GM21825 (cell line): ENCODE measurements at regions not wholly inside any gene's neighbourhood (a gene's known extent, or its start where the extent isn't known, plus 50 kb on each side); places are given as distances from the start of the nearest gene placed in this dataset.
"Not testable (repeated sequence)": the region's sequence is repeated elsewhere in the genome, so short reads cannot be mapped to it uniquely, and the experiment has no call there.

ENCODE experiments used
- ATAC-seq: cut with Tn5 transposase; IDR thresholded peaks from one replicate; pipeline ENCODE4 v1.9.1; 2021; ENCODE audit warnings: mild to moderate bottlenecking, moderate library complexity; ENCODE audit not compliant: unreplicated experiment

DNA sequence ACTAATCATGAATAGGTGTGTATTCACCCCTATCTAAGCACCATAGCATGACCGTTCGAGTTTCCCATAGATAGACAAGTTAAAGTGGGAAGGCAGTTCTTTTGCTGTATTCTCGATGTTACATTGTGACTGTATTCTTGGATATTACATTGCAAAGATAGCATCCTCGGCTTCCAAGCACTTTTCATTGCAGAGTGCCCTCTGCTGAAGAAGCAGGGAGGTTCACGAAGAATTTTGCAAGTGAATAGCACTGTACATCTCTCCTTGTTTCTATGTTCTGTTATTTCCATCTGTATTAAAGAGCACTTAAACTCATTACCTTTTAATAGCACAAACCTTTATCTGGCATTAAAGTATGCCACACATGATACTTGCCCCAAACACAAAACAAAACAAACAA lies 426.7 kb upstream of the ARX start:
- no peak for ATAC-seq

DNA sequence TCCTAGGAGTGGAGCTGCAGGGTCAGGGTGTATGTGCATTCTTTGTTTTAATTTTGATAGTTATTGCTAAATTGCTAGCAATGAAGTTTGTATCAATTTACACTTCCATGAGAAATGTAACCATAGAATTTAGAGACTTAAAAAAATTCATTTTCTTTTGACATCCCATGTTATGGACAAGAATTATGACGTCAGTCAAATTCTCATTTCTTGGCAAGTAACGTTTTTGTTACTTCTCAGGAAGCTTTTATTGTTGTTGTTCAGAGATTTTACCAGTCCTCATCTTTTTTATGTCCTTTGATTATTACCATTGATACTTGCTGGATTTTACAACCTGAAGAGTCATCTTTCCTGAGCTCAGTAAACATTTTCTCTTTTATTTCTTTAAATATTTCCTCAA lies 417.5 kb upstream of the ARX start:
- no peak for ATAC-seq

DNA sequence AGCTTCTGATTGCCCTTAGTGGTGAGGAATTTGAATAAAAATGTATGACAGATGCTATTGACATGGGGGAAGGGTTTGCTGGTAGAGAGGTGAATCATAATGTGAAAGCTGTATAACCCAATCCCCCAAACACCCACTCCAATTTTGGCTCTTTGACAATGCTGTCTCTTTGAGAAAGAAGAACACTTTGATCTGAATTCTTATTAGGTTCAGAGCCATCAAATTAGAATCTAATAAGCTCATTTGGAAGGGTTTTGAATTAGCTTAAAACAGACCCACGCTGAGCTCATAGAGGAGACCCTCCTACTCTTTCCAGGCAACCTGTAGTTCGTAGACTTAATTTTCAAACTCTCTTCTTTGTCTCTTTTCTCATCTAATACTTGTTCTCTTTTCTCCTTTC lies 416.6 kb upstream of the ARX start:
- ATAC-seq = no peak

DNA sequence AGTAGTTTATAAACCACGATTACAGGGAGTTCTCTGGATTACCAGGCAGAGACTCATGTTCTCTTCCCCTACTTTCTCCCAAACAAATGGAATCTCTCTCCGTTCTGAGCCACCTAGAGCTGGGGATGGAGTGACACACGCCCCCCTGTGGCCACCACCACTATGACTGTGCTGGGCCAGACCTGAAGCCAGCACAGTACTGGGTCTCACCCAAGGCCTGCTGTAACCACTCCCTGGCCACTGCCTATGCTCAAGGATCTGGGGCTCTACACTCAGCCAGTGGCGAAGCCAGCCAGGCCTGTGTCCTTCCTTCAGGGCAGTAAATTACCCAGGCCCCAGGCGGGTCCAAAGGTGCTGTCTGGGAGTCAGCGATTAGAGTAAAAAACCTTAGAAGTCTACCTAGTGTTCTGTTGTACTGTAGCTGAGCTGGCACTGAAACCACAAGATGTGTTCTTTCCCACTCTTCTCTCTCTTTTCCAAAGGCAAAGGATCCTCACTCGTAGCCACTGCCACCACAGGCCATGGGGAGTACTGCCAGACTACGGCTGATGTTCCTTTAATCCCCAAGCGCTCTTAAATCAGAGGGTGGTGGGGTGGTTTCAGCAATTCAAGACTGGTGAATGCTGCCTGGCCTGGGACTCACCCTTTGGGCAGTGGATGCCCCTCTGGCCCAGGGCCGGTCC lies 412.2 kb upstream of the ARX start:
- ATAC-seq = no peak

DNA sequence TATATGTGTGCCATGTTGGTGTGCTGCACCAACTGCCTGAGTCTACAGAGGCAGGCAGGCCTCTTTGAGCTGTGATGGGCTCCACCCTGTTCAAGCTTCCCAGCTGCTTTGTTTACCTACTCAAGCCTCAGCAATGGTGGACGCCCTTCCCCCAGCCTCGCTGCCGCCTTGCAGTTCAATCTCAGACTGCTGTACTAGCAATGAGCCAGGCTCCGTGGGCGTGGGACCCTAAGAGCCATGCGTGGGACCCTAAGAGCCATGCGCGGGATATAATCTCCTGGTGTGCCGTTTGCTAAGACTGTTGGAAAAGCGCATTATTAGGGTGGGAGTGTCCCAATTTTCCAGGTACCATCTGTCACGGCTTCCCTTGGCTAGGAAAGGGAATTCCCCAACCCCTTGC lies 388.4 kb upstream of the ARX start:
- not testable (repeated sequence) for ATAC-seq

DNA sequence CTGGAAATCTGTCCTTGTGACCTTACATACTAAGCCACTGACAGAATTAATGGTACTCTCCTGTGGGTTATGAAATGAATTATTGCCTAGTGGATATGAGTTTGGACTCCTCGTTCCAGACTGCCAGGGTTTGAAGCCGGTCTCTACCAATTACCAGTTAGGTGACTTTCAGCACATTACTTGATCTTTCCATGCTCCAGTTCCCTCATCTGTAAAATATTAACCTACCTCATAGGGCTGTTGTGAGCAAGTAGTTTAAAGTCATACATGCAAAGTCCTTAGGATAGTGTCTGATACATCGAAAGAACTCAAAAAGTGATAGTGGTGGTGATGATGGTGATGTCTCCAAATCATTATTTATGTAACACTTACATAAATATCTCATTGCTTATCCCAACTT lies 373.5 kb upstream of the ARX start:
- no peak for ATAC-seq

DNA sequence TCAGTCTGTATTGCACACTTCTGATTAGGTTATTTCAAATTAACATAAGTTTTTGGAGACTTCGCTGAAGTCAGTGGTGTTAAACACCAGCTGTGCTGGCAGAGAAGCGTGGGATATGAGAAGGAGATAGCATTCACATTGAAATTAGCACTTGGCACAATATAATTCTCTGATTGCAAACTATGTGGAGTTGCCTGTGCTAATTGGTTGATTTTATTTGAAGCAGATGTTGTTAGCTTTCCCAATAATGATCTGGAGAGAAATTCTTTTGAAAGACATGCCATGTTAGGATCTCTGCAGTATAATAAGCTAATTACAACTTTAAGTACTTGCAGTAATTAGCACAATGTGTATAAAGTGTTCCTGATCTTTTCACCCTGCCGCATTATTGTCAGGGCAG lies 367.4 kb upstream of the ARX start:
- ATAC-seq = no peak

DNA sequence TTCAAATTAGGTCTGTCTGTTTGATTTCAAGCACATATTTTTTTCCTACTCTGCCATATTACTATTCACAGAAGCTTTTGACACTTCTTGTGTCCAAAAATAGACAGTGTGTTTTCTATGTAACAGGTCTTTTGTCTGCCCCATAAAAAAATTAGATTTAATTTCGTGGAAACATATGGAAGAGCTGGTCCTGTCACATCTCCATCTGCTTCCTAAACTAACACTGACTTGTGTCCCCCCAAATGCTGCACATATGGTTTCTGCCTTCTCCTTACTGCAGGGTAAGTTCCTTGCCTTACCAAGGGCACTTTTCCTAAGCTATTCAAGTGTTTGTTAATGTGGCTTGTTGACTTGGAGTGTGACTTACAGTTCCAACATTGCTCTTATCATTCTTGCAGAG lies 340.7 kb upstream of the ARX start:
- ATAC-seq = no peak

DNA sequence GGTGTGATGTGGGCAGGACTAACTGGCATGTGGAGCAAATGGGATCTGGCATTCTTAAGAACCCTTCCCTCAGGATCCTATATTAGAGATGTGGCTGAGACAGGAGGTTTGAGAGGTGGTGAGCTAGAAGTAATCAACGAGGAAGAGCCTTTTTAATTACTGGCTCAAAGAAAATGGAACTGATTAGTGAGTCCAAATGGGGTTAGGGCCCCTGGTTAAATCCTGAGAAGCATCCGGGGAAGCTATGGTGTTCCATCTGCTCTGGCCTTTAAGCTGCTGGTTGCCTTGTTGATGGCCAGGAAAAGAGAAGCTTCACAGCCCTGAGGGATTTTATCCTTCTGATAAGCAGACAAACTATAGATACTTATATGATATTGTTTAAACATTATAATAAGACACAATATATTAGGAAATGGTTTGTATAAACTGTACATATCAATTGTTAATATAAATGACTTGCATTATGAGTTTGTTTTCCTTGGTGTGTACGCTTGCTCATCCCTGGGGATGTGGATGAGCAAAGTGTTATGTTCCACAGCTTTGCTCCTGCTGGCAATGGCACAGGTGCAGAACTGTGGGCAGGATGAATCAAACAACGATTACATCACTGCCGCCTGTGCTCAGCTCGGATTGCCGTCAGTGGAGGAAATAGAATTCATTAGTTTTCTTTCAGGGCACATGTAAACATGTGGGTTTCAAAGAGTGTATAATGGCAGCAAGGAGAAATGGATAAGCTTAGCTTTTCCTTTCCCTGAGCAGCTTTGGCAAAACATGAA lies 328.6 kb upstream of the ARX start:
- no peak for ATAC-seq

DNA sequence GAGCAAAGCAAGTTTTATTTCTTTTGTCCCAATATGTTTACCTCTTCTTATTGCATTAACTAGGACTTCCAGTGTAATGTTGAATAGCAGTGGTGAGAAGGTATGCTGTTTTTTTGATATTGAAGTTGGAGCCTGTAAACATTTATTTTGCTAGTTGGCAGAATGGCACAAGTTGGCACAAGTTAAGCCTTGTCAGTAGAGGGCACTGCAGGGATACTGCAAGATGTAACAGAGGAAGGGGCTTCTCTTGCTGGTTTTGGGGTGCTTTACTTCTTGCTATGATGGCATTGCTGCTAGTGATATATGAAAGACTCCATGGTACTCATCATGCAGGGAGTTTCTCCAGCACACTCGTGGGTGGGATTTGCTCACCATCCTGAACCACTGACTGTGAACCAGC lies 327.3 kb upstream of the ARX start:
- no peak for ATAC-seq

DNA sequence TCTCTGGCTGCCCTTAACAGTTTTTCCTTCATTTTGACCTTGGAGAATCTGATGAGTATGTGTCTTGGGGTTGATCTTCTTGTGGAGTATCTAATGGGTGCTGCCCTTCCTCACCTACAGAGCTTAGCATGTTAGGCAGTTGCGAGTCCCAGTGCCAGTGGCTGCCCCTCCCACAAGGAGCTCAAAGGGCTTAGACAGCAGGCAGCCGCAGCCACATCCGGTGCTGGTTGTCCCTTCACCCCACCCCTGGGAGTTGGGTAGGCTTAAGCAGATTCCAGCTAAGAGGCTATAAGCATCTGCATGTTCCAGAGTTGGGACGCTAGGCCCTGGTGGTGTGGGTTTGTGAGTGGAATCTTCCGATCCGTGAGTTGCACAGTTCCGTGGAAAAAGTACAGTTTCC lies 322.1 kb upstream of the ARX start:
- no peak for ATAC-seq

DNA sequence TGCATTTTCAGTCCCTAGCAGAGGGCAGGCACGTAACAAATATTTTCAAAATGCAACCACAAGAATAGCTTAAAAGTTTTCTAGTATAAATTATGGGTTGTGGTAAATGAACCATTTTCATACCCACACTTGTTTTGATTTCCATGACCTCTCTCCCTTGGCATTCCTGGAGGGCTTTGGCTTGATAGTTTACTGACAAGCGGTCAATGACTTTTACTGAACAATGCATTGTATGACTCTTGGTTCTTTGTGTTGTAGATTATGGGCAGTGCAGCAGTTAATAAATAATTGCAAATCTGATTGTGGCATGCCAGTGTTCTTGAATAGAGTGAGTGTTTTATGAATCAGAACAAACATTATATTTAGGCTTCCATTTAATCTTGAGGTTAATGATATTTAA lies 285.2 kb upstream of the ARX start:
- no peak for ATAC-seq

DNA sequence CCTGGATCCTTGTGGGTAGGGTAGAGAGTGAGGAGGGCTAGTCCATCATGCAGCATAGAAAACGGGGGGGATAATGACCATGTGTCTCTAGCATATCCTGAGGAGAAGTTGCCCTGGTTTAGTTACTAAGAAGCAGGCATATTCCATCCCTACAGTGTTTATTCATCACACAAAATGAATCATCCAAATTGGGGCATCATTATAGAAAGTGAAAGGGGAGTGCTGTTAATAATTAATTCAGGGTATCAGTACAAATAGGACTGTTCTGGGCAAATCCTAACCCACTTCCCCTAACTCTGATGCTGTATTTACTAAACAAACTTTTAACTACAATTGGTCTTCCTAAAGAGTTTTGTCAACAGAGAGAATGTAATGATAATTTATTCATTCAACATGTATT lies 281.1 kb upstream of the ARX start:
- ATAC-seq = no peak

DNA sequence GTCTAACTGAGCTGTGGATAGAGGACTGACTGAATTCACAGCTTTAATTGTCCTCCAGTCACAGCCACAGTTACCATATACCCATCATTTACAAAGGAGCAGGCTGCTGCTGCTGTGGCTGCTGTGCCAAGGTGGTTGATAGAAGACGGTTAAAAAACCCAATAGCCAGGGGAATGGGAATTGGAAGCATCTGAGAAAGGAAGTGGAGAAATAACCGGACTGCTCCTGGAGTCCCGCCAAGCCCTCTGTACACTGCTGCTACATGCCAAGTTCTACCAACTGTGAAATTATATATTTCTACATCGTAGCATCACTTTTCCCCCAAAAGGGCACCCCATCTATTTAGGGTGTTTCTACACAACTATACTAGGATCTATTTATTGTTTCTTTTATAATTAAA lies 279.7 kb upstream of the ARX start:
- no peak for ATAC-seq

DNA sequence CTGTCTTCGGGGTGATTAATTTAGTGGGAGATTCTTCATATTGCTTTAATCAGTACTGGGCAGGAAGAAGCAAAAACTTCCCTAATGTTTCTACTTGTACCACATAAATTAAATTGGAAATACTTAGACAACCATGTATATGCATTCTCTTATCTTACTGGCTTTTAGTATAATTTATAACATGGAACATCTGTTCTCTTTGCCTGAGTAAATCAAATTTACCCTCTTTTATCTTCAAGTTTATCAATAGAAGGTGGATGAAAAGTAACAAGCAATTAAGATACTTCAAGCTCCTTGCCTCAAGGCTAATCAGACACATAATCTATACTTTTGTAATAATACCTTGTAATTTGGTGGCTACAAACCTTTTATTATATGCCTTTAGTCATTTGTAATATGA lies 274.4 kb upstream of the ARX start:
- ATAC-seq = no peak

DNA sequence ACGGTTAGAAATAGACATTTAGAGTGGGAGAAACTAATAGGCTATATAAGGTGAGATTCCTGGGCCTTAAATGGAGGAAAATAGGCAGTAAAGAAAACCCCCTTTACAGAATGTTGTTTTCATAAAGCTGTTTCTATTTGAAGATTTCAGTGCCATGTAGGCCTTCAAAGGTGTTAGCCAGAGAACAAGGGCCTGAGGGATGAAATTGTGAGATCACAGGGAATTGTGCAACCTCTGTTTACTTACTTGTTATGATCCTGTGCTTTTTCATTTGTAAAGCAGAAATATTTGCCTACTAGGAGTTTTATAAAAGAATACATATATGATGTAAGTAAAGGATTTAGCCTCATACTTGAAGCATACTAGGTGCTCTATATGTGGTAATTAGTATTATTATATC lies 272.9 kb upstream of the ARX start:
- ATAC-seq = no peak

DNA sequence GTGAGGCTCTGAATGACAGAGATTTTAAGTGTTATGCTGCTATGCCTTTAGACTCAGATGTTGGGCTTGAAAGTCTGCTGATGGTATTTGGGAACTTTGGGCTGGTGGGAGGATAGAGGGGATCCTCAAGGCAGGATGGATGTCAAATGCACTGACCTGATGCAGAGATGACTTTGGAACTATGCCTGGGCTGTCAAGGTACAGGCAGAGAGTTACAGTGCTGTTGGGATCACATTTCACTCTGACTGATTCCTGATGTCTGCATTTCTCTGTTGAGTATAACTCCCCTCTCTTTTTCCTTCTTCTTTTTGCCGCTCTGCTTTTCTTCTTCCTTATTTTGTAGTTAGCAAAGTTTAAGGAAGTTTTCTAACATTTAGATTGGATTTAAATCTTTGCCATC lies 271.8 kb upstream of the ARX start:
- ATAC-seq = no peak

DNA sequence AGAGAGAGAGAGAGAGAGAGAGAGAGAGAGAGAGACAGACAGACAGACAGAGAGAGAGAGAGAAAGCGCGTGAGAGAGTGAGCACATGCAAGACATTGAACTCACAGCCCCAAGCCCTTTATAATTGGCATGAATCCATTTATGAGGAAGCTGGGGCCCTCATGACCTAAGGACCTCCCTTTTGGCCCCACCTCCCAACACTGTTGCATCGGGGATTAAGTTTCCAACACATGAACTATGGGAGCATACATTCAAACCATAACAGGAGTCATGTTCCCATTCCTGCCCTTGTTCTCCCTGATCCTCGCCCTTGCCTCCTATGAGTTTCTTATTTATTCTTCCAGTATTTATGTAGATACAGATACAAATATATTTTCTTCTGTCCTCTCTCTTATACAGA lies 269.8 kb upstream of the ARX start:
- ATAC-seq = no peak

DNA sequence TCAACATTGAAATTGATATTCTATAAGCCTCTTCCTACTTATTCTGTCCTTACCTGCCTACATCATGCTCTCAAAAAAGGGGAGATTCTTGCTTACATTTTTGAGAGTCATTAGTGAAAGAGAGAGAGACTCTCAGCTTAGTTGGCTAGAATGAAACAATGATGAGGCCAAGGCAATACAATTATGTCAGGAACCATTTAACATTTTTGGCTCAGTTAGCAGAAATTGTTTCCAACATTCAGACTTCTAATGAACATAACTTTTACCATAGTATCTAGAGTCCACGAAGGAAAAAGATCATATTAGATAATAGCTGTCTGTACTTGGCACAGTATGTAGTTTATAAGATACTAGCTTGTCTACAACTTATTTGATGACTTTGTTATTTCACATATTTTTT lies 263.7 kb upstream of the ARX start:
- ATAC-seq = no peak

DNA sequence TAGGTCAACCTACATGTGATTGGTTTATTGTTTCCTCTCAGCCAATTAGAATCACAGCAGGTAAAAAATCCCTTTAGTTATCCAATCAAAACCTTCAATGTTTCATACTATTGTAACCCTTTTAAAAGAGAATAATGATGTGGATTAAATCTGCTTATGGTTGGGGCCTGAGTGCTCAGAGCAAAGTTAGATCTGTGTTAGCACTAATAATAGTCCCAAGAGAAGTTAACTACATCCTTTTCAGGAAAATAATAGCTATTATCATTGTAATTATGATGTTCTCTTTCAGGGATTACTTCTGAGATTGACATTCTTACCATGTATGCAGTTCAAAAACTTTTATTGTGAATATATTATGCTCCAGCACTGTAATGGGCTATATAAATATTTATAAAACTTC lies 262.6 kb upstream of the ARX start:
- no peak for ATAC-seq

DNA sequence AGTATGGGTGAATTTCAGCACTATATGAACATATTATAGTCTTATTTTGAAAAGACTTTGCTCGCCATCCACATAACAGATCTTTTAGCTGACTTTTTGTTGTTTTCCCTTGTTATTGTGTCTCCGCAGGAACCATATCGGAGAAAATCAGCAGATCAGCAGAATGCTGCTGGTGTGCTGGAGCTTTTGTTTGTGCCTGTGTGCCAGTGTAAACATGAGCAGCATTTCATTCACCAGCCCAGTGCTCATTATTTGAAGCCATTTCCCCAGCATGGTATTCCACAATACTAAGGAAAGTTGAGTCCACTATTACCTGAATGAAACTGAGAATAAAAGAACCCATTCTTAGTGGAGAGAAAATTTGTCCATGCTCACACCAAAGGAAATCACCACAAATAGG lies 261.8 kb upstream of the ARX start:
- no peak for ATAC-seq

DNA sequence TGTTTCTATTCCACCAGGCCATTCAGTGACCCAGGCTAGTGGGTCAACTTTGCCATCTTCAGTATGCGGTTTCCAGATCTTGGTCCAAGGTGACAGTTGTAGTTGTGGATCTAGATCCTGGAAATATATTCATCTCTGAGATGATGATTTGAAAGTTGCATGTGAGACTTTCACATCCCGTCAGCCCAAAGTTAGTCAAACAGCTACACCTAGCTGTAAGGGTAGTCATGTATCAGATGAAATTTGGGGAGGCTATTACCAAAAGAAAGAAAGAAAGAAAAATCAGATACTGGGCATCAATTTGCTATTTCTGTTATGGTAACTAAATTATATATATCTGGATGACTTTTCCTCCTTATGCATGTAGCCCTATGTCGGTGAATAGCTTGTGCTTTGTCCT lies 259.4 kb upstream of the ARX start:
- no peak for ATAC-seq

DNA sequence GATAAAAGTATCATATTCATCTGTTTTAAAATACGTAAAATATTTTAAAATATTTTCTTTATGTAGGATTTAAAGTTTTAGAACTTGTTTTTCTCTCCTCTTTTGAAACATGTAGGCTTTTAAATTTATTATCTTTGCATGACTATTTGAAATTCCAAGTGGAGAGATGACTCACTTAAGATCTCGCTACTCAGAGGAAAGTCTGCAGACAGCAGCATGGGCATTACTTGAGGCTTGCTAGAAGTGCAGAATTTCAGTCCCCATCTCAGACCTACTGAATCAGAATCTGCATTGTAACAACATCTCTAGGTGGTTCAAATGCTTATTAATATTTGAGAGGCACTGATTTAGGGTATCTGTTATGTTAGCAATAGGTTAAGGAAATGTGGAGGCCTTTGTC lies 225.7 kb upstream of the ARX start:
- ATAC-seq = no peak
